Upper lobe of right lung (tissue), 1 donor: ENCODE measurements at regions not wholly inside any gene's neighbourhood (a gene's known extent, or its start where the extent isn't known, plus 50 kb on each side); places are given as distances from the start of the nearest gene placed in this dataset.

Source experiments
- ATAC-seq: fragments of 200-7000 bp; cut with Tn5 transposase; one replicate; pipeline ENCODE4 v1.9.1; 2020; ENCODE audit warnings: mild to moderate bottlenecking, moderate library complexity
- DNase-seq: peaks from one replicate; pipeline ENCODE4 v3.0.0-alpha.2; 2020
- H3K27ac ChIP-seq: fragments of 200-600 bp; one replicate; pipeline ENCODE4 v1.8.0; 2022
- H3K27me3 ChIP-seq: fragments of 200-600 bp; one replicate; pipeline ENCODE4 v1.8.0; 2022; ENCODE audit warnings: mild to moderate bottlenecking
- H3K36me3 ChIP-seq: fragments of 200-600 bp; one replicate; pipeline ENCODE4 v1.8.0; 2022
- H3K4me1 ChIP-seq: fragments of 200-600 bp; one replicate; pipeline ENCODE4 v1.8.0; 2022
- H3K4me3 ChIP-seq: fragments of 200-600 bp; one replicate; pipeline ENCODE4 v1.8.0; 2022; ENCODE audit warnings: mild to moderate bottlenecking
- H3K9me3 ChIP-seq: fragments of 200-600 bp; one replicate; pipeline ENCODE4 v1.8.0; 2022
- CTCF ChIP-seq: fragments of 200-600 bp; IDR thresholded peaks from one replicate; pipeline ENCODE4 v1.8.0; 2022; ENCODE audit warnings: antibody characterized with exemption
- intact Hi-C: fragments of 100-400 bp; cut with DNase I; formaldehyde crosslinking; loops from one replicate; pipeline ENCODE4 v1.11.0; 2022
- donor health status: DM: no; HTN: yes; CAD: no; lungs with severe emphysema.

DNA sequence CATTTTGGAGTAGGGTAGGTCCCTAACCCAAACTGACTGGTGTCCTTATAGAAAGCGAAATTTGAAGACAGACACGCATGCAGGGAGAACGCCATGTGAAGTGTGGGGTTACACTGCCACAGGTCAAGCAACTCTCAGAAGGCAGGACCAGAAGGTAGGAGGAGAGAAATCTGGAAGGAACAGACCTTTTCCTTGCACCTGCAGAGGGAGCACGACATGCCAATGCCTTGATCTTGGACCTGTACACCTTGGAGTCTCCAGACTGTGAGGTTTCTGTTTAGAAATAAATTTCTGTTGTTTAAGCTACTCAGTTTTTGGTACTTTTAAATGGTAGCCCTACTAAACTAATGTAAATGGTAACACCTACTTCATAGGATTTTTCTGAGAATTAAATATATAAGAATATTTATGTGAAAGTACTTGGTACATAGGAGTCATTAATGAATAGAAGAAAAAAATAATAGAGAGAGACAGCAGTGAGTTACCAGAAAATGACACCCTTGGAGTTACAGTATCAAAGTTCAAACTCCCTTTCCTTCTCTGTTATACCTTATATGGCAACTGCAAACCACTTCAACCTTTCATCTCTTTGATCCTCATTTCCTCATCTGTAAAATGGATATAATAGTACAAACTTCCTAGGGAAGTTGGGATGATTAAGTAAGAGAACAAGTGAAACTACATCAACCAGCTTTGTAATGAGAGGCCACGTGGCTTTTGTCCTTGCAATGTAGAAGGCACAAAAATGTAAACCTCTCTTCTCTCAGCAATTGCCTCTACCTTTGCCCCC, 184.9 kb upstream of the PARD3B start:
- no peaks in the 10 kb centered on the region for H3K4me1 ChIP-seq
- no peak for DNase-seq
- intact Hi-C loops: no loop called here
- H3K27me3 ChIP-seq: no peaks in the 10 kb centered on the region
- H3K36me3 ChIP-seq: no peaks in the 10 kb centered on the region
- no peak overlapping the region for H3K27ac ChIP-seq
- no peaks in the 10 kb centered on the region for H3K9me3 ChIP-seq
- TF ChIP-seq CTCF: no peak
- no peak for ATAC-seq
- H3K4me3 ChIP-seq: no peak overlapping the region

DNA sequence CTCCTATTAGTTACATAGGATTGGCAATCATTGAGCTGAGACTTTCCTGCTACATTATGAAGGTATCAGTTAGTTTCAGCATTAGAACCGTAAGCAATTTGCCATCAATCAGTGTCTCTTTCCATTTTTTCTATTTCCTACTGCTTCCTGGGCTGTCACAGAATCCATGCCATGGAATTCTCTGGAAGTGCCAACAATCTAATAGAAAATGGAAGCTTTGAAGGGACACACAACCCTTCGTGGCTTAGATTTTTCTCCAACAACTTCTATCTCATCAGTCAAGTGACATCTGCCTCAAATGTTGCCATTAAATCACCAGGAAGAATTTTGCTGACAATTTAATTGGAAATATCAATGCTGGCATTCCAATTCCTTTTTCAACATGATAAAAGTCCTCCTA, 183.5 kb upstream of the PARD3B start:
- Histone ChIP-seq H3K4me1 (no peaks in the 10 kb centered on the region), H3K4me3 (no peak overlapping the region), H3K9me3 (no peaks in the 10 kb centered on the region), H3K27ac (no peak overlapping the region), H3K36me3 (no peaks in the 10 kb centered on the region), H3K27me3 (no peaks in the 10 kb centered on the region)
- intact Hi-C loops: no loop called here
- no peak for TF ChIP-seq CTCF
- DNase-seq: no peak
- ATAC-seq: no peak

- DNase-seq: no peak
- Histone ChIP-seq H3K27me3 (no peaks in the 10 kb centered on the region), H3K27ac (no peak overlapping the region), H3K4me3 (no peak overlapping the region), H3K9me3 (no peaks in the 10 kb centered on the region), H3K36me3 (no peaks in the 10 kb centered on the region), H3K4me1 (no peaks in the 10 kb centered on the region)
- no peak for ATAC-seq
- intact Hi-C loops: no loop called here
- no peak for TF ChIP-seq CTCF
These were observed 182.7 kb upstream of the PARD3B start for GRCh38 chr2:204362581-204362980.

GRCh38 chr2:204363513-204363912, 181.8 kb upstream of the PARD3B start:
- TF ChIP-seq CTCF: no peak
- DNase-seq (no peak), ATAC-seq (no peak)
- Histone ChIP-seq H3K36me3 (no peaks in the 10 kb centered on the region), H3K4me3 (no peak overlapping the region), H3K27me3 (no peaks in the 10 kb centered on the region), H3K9me3 (no peaks in the 10 kb centered on the region), H3K27ac (no peak overlapping the region), H3K4me1 (no peaks in the 10 kb centered on the region)
- intact Hi-C loops: no loop called here

GRCh38 chr2:204364860-204365535, 180.3 kb upstream of the PARD3B start:
- H3K9me3 ChIP-seq: no peaks in the 10 kb centered on the region
- intact Hi-C loops: no loop called here
- no peak overlapping the region for H3K4me3 ChIP-seq
- no peaks in the 10 kb centered on the region for H3K4me1 ChIP-seq
- H3K27ac ChIP-seq: no peak overlapping the region
- ATAC-seq: no peak
- TF ChIP-seq CTCF: no peak
- DNase-seq: no peak
- H3K36me3 ChIP-seq: no peaks in the 10 kb centered on the region
- no peaks in the 10 kb centered on the region for H3K27me3 ChIP-seq
